HG03565 (cell line): ENCODE measurements at regions not wholly inside any gene's neighbourhood (a gene's known extent, or its start where the extent isn't known, plus 50 kb on each side); places are given as distances from the start of the nearest gene placed in this dataset.

Experiments
- ATAC-seq: cut with Tn5 transposase; IDR thresholded peaks from one replicate; pipeline ENCODE4 v1.9.1; 2021; ENCODE audit warnings: mild to moderate bottlenecking, moderate library complexity; ENCODE audit not compliant: unreplicated experiment

DNA sequence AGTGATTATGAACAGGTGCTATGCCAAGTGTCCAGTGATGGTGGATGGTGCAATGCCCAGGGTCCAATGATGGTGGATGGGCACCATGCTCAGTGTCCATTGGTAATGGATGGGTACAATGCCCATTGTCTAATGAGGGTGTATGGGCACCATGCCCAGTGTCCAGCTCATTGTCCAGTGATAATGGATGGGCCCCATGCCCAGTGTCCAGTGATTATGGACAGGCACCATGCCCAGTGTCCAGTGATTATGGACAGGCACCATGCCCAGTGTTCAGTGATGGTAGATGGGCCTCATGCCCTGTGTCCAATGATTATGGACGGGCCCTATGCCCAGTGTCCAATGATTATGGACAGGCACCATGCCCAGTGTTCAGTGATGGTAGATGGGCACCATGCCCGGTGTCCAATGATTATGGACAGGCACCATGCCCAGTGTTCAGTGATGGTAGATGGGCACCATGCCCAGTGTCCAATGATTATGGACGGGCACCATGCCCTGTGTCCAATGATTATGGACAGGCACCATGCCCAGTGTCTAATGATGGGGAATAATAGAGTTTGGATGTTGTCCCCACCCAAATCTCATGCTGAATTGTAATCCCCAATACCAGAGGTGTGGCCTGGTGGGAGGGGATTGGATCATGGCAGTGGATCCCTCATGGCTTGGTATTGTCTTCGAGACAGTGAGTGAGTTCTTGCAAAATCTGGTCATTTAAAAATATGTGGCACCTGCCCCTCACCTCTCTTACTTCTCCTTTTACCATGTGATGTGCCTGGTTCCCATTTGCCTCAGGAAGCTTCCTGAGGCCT is 87.8 kb downstream of the ANKRD10 start:
- no peak for ATAC-seq
